22Rv1 (cell line): ENCODE measurements at regions not wholly inside any gene's neighbourhood (a gene's known extent, or its start where the extent isn't known, plus 50 kb on each side); places are given as distances from the start of the nearest gene placed in this dataset.

Source experiments
- ZFX ChIP-seq: fragments of 450-650 bp; IDR thresholded peaks from 2 replicates; pipeline ENCODE4 v1.6.1; 2017; ENCODE audit warnings: antibody characterized with exemption, borderline replicate concordance
- TF ChIP-seq, protein P1 (sequence below): fragments of 450-650 bp; IDR thresholded peaks from 2 replicates; pipeline ENCODE4 v1.5.1; 2017; ENCODE audit warnings: mild to moderate bottlenecking

DNA sequence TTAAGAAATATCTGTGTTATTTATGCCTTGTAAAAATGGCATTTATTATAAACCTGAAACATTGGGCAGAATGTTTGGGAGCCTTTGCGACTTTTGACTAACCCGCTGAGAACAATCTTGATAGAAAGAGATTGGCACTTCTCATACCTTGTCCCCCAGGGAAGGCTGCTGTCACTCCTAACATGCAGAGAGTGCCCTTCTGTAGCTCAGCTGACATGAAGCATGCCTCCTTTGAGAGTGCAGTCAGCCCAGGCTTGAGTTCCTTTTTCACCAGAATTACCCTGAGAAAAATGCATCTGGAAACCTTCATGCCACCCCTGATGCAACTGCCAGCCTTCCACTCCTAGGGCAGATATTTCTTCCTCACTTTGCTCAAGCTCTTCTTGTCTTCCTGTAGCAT, 569.2 kb upstream of the ARPP21 start:
- TF ChIP-seq, protein P1, sequence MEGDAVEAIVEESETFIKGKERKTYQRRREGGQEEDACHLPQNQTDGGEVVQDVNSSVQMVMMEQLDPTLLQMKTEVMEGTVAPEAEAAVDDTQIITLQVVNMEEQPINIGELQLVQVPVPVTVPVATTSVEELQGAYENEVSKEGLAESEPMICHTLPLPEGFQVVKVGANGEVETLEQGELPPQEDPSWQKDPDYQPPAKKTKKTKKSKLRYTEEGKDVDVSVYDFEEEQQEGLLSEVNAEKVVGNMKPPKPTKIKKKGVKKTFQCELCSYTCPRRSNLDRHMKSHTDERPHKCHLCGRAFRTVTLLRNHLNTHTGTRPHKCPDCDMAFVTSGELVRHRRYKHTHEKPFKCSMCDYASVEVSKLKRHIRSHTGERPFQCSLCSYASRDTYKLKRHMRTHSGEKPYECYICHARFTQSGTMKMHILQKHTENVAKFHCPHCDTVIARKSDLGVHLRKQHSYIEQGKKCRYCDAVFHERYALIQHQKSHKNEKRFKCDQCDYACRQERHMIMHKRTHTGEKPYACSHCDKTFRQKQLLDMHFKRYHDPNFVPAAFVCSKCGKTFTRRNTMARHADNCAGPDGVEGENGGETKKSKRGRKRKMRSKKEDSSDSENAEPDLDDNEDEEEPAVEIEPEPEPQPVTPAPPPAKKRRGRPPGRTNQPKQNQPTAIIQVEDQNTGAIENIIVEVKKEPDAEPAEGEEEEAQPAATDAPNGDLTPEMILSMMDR: no peak
- TF ChIP-seq ZFX: no peak
